H1 (cell line): ENCODE measurements at regions not wholly inside any gene's neighbourhood (a gene's known extent, or its start where the extent isn't known, plus 50 kb on each side); places are given as distances from the start of the nearest gene placed in this dataset.

Source experiments
- ATF3 ChIP-seq: IDR thresholded peaks from 2 replicates; pipeline ENCODE4 v1.6.1; 2011; ENCODE audit warnings: low read depth, mild to moderate bottlenecking, low read length; ENCODE audit not compliant: insufficient read depth
- BACH1 ChIP-seq: IDR thresholded peaks from 2 replicates; pipeline ENCODE4 v1.6.1; 2012; ENCODE audit warnings: low read length, improper control_type of control experiment
- CBX8 ChIP-seq: fragments of 300-800, 300-1000 bp; sonication (generic); IDR thresholded peaks from 2 replicates; pipeline ENCODE4 v1.7.1; 2016; ENCODE audit warnings: low read depth, low read length, borderline replicate concordance
- CEBPB ChIP-seq: IDR thresholded peaks from 2 replicates; pipeline ENCODE4 v1.6.1; 2012; ENCODE audit warnings: low read depth, low read length
- CHD1 ChIP-seq: IDR thresholded peaks from 2 replicates; pipeline ENCODE4 v1.6.1; 2012; ENCODE audit warnings: low read depth, low read length, improper control_type of control experiment
- GABPA ChIP-seq: IDR thresholded peaks from 2 replicates; pipeline ENCODE4 v1.6.1; 2011; ENCODE audit warnings: mild to moderate bottlenecking, low read length, moderate library complexity, borderline replicate concordance; ENCODE audit not compliant: insufficient read depth
- GTF2F1 ChIP-seq: IDR thresholded peaks from 2 replicates; pipeline ENCODE4 v1.6.1; 2012; ENCODE audit warnings: low read depth, low read length, improper control_type of control experiment, borderline replicate concordance
- HDAC6 ChIP-seq: IDR thresholded peaks from one replicate; pipeline ENCODE4 v1.7.1; 2012; ENCODE audit warnings: low read depth, mild to moderate bottlenecking, inconsistent platforms, low read length, moderate library complexity
- JUND ChIP-seq: IDR thresholded peaks from 2 replicates; pipeline ENCODE4 v1.6.1; 2011; ENCODE audit warnings: mild to moderate bottlenecking, improper control_type of control experiment, low read length
- KDM4A ChIP-seq: IDR thresholded peaks from one replicate; pipeline ENCODE4 v1.7.1; 2012; ENCODE audit warnings: low read depth, mild to moderate bottlenecking, moderate library complexity, low read length, inconsistent platforms; ENCODE audit not compliant: severe bottlenecking
- KDM5A ChIP-seq: fragments of 200-600 bp; IDR thresholded peaks from 2 replicates; pipeline ENCODE4 v1.7.1; 2012; ENCODE audit warnings: mild to moderate bottlenecking, low read length, inconsistent platforms, mixed read lengths
- MAFK ChIP-seq: IDR thresholded peaks from 2 replicates; pipeline ENCODE4 v1.6.1; 2012; ENCODE audit warnings: low read depth, mild to moderate bottlenecking, improper control_type of control experiment, low read length
- NRF1 ChIP-seq: IDR thresholded peaks from 2 replicates; pipeline ENCODE4 v1.6.1; 2011; ENCODE audit warnings: mild to moderate bottlenecking, low read depth, low read length, improper control_type of control experiment
- RAD21 ChIP-seq, 2 experiments: IDR thresholded peaks in 1 of 2; conservative IDR thresholded peaks in 1 of 2; 2 replicates each; pipeline ENCODE4 v1.6.1; 2011; ENCODE audit warnings: low read depth in 2 of 2, low read length in 2 of 2, improper control_type of control experiment in 1 of 2, inconsistent platforms in 1 of 2, mild to moderate bottlenecking in 1 of 2, moderate library complexity in 1 of 2
- RBBP5 ChIP-seq: IDR thresholded peaks from 2 replicates; pipeline ENCODE4 v1.7.1; 2012; ENCODE audit warnings: low read depth, mild to moderate bottlenecking, inconsistent platforms, low read length, moderate library complexity, borderline replicate concordance
- RNF2 ChIP-seq: fragments of 200-900, 300-1000 bp; sonication (generic); IDR thresholded peaks from 2 replicates; pipeline ENCODE4 v1.7.1; 2016; ENCODE audit warnings: borderline replicate concordance, low read depth, mild to moderate bottlenecking, antibody characterized with exemption, low read length; ENCODE audit not compliant: poor library complexity, severe bottlenecking; ENCODE audit errors: missing control alignments
- SIN3A ChIP-seq, 2 experiments: IDR thresholded peaks in 1 of 2; conservative IDR thresholded peaks in 1 of 2; 2 replicates each; pipeline ENCODE4 v1.6.1; 2011 to 2012; ENCODE audit warnings: low read length in 2 of 2, improper control_type of control experiment in 1 of 2, low read depth in 1 of 2, mild to moderate bottlenecking in 1 of 2
- SIRT6 ChIP-seq: IDR thresholded peaks from one replicate; pipeline ENCODE4 v1.7.1; 2012; ENCODE audit warnings: low read length, inconsistent platforms
- SP4 ChIP-seq: IDR thresholded peaks from 2 replicates; pipeline ENCODE4 v1.6.1; 2012; ENCODE audit warnings: low read length, inconsistent platforms
- SRF ChIP-seq: IDR thresholded peaks from 2 replicates; pipeline ENCODE4 v1.6.1; 2011; ENCODE audit warnings: mild to moderate bottlenecking, low read depth, low read length, moderate library complexity
- TCF12 ChIP-seq: IDR thresholded peaks from 2 replicates; pipeline ENCODE4 v1.6.1; 2011; ENCODE audit warnings: low read depth, mild to moderate bottlenecking, low read length
- USF2 ChIP-seq: IDR thresholded peaks from 2 replicates; pipeline ENCODE4 v1.6.1; 2011; ENCODE audit warnings: low read length, improper control_type of control experiment
- ZNF274 ChIP-seq: IDR thresholded peaks from 2 replicates; pipeline ENCODE4 v1.7.0; 2012; ENCODE audit warnings: low read length, borderline replicate concordance; ENCODE audit errors: extremely low read depth

DNA sequence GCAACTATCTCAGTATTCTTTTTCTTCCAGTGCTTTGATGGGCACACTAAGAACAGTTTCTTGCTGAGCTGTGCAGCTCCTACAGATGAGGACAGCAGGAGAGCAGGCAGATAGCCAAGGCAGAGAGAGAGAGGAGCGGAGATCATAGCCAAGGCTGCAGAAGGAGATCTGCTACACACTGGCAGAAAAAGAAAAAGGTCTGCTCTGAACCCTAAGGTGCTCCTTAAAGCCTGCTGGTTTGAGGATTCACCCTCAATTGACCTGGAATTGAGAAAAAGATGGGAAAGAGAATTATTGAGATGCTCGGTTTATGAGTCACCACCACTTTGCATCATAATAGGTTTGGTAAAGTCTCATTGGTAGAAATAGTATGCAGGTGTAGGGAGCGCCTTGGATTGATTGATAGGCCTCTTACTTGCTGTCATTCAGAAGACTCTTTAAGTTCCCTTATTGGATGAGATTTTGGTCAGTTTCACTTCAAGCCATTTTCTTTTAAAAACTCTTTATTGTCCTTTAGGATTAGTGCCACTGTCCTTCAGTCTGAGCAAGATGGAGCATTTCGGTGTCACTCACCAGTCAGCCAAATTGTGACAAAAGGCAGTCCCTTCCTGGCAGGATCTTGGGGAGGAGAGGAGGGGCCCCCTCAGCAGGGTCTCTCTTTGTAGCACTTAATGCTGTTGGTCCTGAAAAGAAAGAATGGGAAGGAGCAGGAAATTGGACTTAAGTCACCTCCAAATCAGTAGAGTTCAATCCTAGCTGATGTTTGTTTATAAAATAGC is 685.0 kb downstream of the ADGRL2 start (continued):
- TF ChIP-seq SP4 (no peak), USF2 (no peak), SRF (no peak), ZNF274 (no peak), SIN3A (conservative IDR thresholded peaks at IDR 0.05 in 1 of 2, IDR thresholded peaks at IDR 0.05 in 1 of 2; ENCODE audit: low read depth in 1 of 2, low read length in 2 of 2) (no peak), RBBP5 (no peak), CBX8 (no peak), ATF3 (no peak), MAFK (no peak), RNF2 (no peak), SIRT6 (no peak), NRF1 (no peak), RAD21 (IDR thresholded peaks at IDR 0.05 in 1 of 2, conservative IDR thresholded peaks at IDR 0.05 in 1 of 2; ENCODE audit: low read depth in 2 of 2, low read length in 2 of 2) (no peak), TCF12 (0 out of 2 replicates have a peak, but pooled peaks have one; percentile 1), CHD1 (no peak), CEBPB (no peak), HDAC6 (no peak), KDM5A (no peak), JUND (peak; percentile 97), KDM4A (no peak), GABPA (no peak), GTF2F1 (no peak), BACH1 (no peak)
